ENCODE measurements at regions not wholly inside any gene's neighbourhood (a gene's known extent, or its start where the extent isn't known, plus 50 kb on each side); places are given as distances from the start of the nearest gene placed in this dataset.
"Not testable (repeated sequence)": the region's sequence is repeated elsewhere in the genome, so short reads cannot be mapped to it uniquely, and the experiment has no call there.

GRCh38 chr6:6863970-6864639, 243.7 kb upstream of the RREB1 start:
- TF ChIP-seq GATA1 (IDR thresholded peaks at IDR 0.05; ENCODE audit: low read depth, low read length) = no peak
- TF ChIP-seq POLR2A (IDR thresholded peaks at IDR 0.05; ENCODE audit: low read length) = no peak
- DNase-seq = no peak

- TF ChIP-seq POLR2A (IDR thresholded peaks at IDR 0.05; ENCODE audit: low read length) (no peak), GATA1 (IDR thresholded peaks at IDR 0.05; ENCODE audit: low read depth, low read length) (no peak)
- DNase-seq = peak; percentile 30 to 40
Measured at GRCh38 chr6:6865611-6866010, 242.2 kb upstream of the RREB1 start.

GRCh38 chr6:6866656-6867403, 240.9 kb upstream of the RREB1 start:
- DNase-seq = no peak
- TF ChIP-seq POLR2A (IDR thresholded peaks at IDR 0.05; ENCODE audit: low read length) (no peak), GATA1 (IDR thresholded peaks at IDR 0.05; ENCODE audit: low read depth, low read length) (no peak)

GRCh38 chr6:6867404-6867799, 240.4 kb upstream of the RREB1 start:
- TF ChIP-seq POLR2A (IDR thresholded peaks at IDR 0.05; ENCODE audit: low read length) = no peak
- no peak for TF ChIP-seq GATA1 (IDR thresholded peaks at IDR 0.05; ENCODE audit: low read depth, low read length)

GRCh38 chr6:6869094-6869493, 238.7 kb upstream of the RREB1 start:
- no peak for DNase-seq
- TF ChIP-seq POLR2A (IDR thresholded peaks at IDR 0.05; ENCODE audit: low read length) (no peak), GATA1 (IDR thresholded peaks at IDR 0.05; ENCODE audit: low read depth, low read length) (no peak)

More at GRCh38 chr6:6867404-6867799, 240.4 kb upstream of the RREB1 start:
- no peak for DNase-seq

GRCh38 chr6:6870921-6871320, 236.8 kb upstream of the RREB1 start:
- no peak for TF ChIP-seq POLR2A (IDR thresholded peaks at IDR 0.05; ENCODE audit: low read length)
- no peak for TF ChIP-seq GATA1 (IDR thresholded peaks at IDR 0.05; ENCODE audit: low read depth, low read length)
- DNase-seq = no peak

- DNase-seq = peak; percentile 24 to 61
- no peak for TF ChIP-seq GATA1 (IDR thresholded peaks at IDR 0.05; ENCODE audit: low read depth, low read length)
- no peak for TF ChIP-seq POLR2A (IDR thresholded peaks at IDR 0.05; ENCODE audit: low read length)
Measured at GRCh38 chr6:6872459-6873344, 235.1 kb upstream of the RREB1 start.

GRCh38 chr6:6873778-6874177, 234.0 kb upstream of the RREB1 start:
- TF ChIP-seq POLR2A (IDR thresholded peaks at IDR 0.05; ENCODE audit: low read length) (no peak), GATA1 (IDR thresholded peaks at IDR 0.05; ENCODE audit: low read depth, low read length) (no peak)
- no peak for DNase-seq

- TF ChIP-seq POLR2A (IDR thresholded peaks at IDR 0.05; ENCODE audit: low read length) (no peak), GATA1 (IDR thresholded peaks at IDR 0.05; ENCODE audit: low read depth, low read length) (no peak)
- DNase-seq = no peak
Measured at GRCh38 chr6:6875818-6876470, 231.8 kb upstream of the RREB1 start.

GRCh38 chr6:6877792-6878191, 230.0 kb upstream of the RREB1 start:
- DNase-seq = not testable (repeated sequence)

- DNase-seq = no peak
- TF ChIP-seq GATA1 (IDR thresholded peaks at IDR 0.05; ENCODE audit: low read depth, low read length) (no peak), POLR2A (IDR thresholded peaks at IDR 0.05; ENCODE audit: low read length) (no peak)
Measured at GRCh38 chr6:6878887-6879585, 228.7 kb upstream of the RREB1 start.

GRCh38 chr6:6879586-6879974, 228.2 kb upstream of the RREB1 start:
- not testable (repeated sequence) for DNase-seq

- TF ChIP-seq GATA1 (IDR thresholded peaks at IDR 0.05; ENCODE audit: low read depth, low read length) (no peak), POLR2A (IDR thresholded peaks at IDR 0.05; ENCODE audit: low read length) (no peak)
- DNase-seq = no peak
Measured at GRCh38 chr6:6880745-6881437, 226.9 kb upstream of the RREB1 start.
